Mesenchymal stem cell (in vitro differentiated cells and primary cell): ENCODE measurements at regions not wholly inside any gene's neighbourhood (a gene's known extent, or its start where the extent isn't known, plus 50 kb on each side); places are given as distances from the start of the nearest gene placed in this dataset.

Experiments
- DNase-seq: peaks from one replicate; pipeline ENCODE4 v3.0.0-alpha.2; 2013
- H2AFZ ChIP-seq: one replicate; pipeline ENCODE4 v1.6.1; 2013; ENCODE audit warnings: low read depth, mild to moderate bottlenecking, control low read depth, inconsistent platforms, low read length, moderate library complexity
- H2AK5ac ChIP-seq: 2 replicates; pipeline ENCODE4 v1.6.1; 2013; ENCODE audit warnings: low read length, moderate library complexity, mild to moderate bottlenecking, inconsistent platforms; ENCODE audit not compliant: severe bottlenecking
- H2BK120ac ChIP-seq: one replicate; pipeline ENCODE4 v1.6.1; 2013; ENCODE audit warnings: low read depth, mild to moderate bottlenecking, inconsistent platforms, low read length, moderate library complexity
- H2BK12ac ChIP-seq, 2 experiments: one replicate each; pipeline ENCODE4 v1.6.1; 2013; ENCODE audit warnings: inconsistent platforms in 2 of 2, low read length in 2 of 2, mild to moderate bottlenecking in 2 of 2, moderate library complexity in 2 of 2, control low read depth in 1 of 2
- H2BK15ac ChIP-seq: one replicate; pipeline ENCODE4 v1.6.1; 2013; ENCODE audit warnings: mild to moderate bottlenecking, low read depth, inconsistent platforms; ENCODE audit not compliant: poor library complexity, severe bottlenecking
- H2BK5ac ChIP-seq: 2 replicates; pipeline ENCODE4 v1.6.1; 2013; ENCODE audit warnings: low read depth, mild to moderate bottlenecking, low read length, control low read depth, inconsistent platforms; ENCODE audit not compliant: poor library complexity, severe bottlenecking
- H3K14ac ChIP-seq, 2 experiments: one replicate each; pipeline ENCODE4 v1.6.1; 2013; ENCODE audit warnings: inconsistent platforms in 2 of 2, low read length in 2 of 2, control low read depth in 1 of 2, mild to moderate bottlenecking in 1 of 2, moderate library complexity in 1 of 2
- H3K18ac ChIP-seq, 2 experiments: one replicate each; pipeline ENCODE4 v1.6.1; 2013; ENCODE audit warnings: inconsistent platforms in 2 of 2, low read length in 2 of 2, control low read depth in 1 of 2, low read depth in 1 of 2, mild to moderate bottlenecking in 1 of 2
- H3K23ac ChIP-seq, 2 experiments: one replicate each; pipeline ENCODE4 v1.6.1; 2013; ENCODE audit warnings: inconsistent platforms in 2 of 2, low read length in 2 of 2, mild to moderate bottlenecking in 2 of 2, moderate library complexity in 2 of 2, control low read depth in 1 of 2
- H3K27ac ChIP-seq: 2 replicates; pipeline ENCODE4 v1.5.1; 2013; ENCODE audit warnings: mild to moderate bottlenecking, moderate library complexity, low read length, control low read depth, inconsistent platforms; ENCODE audit not compliant: poor library complexity, severe bottlenecking
- H3K27me3 ChIP-seq, 2 experiments: 2 replicates each; pipeline versions ENCODE4 v1.6.1 to v1.7.0; 2013; ENCODE audit warnings: low read length in 2 of 2, mild to moderate bottlenecking in 2 of 2, moderate library complexity in 2 of 2, control low read depth in 1 of 2, inconsistent platforms in 1 of 2; ENCODE audit not compliant: control insufficient read depth in 1 of 2, insufficient read depth in 1 of 2
- H3K36me3 ChIP-seq, 2 experiments: 2 replicates each; pipeline versions ENCODE4 v1.6.1 to v1.7.0; 2013; ENCODE audit warnings: low read length in 2 of 2, control low read depth in 1 of 2, inconsistent platforms in 1 of 2, low read depth in 1 of 2, mild to moderate bottlenecking in 1 of 2; ENCODE audit not compliant: insufficient read depth in 2 of 2, control insufficient read depth in 1 of 2
- H3K4ac ChIP-seq, 2 experiments: one replicate each; pipeline ENCODE4 v1.6.1; 2013; ENCODE audit warnings: inconsistent platforms in 2 of 2, low read length in 2 of 2, mild to moderate bottlenecking in 2 of 2, moderate library complexity in 2 of 2, control low read depth in 1 of 2, low read depth in 1 of 2
- H3K4me1 ChIP-seq: 2 replicates; pipeline ENCODE4 v1.6.1; 2013; ENCODE audit warnings: low read depth, low read length, control low read depth; ENCODE audit not compliant: control insufficient read depth, insufficient read depth
- H3K4me2 ChIP-seq: 2 replicates; pipeline ENCODE4 v1.6.1; 2013; ENCODE audit warnings: low read length, mild to moderate bottlenecking, inconsistent platforms; ENCODE audit not compliant: poor library complexity, severe bottlenecking
- H3K4me3 ChIP-seq, 2 experiments: 2 replicates each; pipeline versions ENCODE4 v1.5.1 to v1.7.0; 2013; ENCODE audit warnings: low read length in 2 of 2, mild to moderate bottlenecking in 2 of 2, control low read depth in 1 of 2, low read depth in 1 of 2; ENCODE audit not compliant: insufficient read depth in 1 of 2
- H3K79me1 ChIP-seq: replicated peaks from 2 replicates; pipeline ENCODE4 v1.6.1; 2013; ENCODE audit warnings: mild to moderate bottlenecking, control low read depth, low read length, inconsistent platforms; ENCODE audit not compliant: poor library complexity, severe bottlenecking
- H3K9ac ChIP-seq: 2 replicates; pipeline ENCODE4 v1.7.0; 2013; ENCODE audit warnings: mild to moderate bottlenecking, low read length, moderate library complexity
- H3K9me3 ChIP-seq: 2 replicates; pipeline ENCODE4 v1.7.0; 2013; ENCODE audit warnings: mild to moderate bottlenecking, low read length; ENCODE audit not compliant: control insufficient read depth
- H4K8ac ChIP-seq: one replicate; pipeline ENCODE4 v1.6.1; 2013; ENCODE audit warnings: inconsistent platforms, mild to moderate bottlenecking, low read length, moderate library complexity
- H4K91ac ChIP-seq: one replicate; pipeline ENCODE4 v1.6.1; 2013; ENCODE audit warnings: mild to moderate bottlenecking, low read length, inconsistent platforms
- WGBS: methylation state at CpG from one replicate; pipeline ENCODE4 v1.1.7; 2013; ENCODE audit warnings: mixed read lengths; 5-methylcytosine and 5-hydroxymethylcytosine counted together

DNA sequence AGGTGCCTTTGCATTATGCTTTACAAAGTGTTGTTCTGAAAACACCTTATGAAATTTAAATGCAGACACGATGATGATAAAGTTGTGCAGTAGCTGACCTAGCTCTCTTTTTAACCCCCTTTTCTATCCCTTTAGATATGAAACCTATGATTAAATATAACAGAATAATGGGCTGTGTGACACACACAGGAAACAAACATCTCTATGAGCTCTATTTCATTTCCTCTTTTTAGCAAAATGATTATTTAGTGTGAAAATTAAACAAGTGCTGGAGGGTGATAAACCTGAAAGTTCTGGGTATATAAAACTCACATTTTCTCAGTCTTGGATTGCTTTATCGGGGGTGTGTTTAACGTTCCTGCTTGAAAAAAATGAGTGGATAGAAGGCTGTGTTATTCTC is 1310.5 kb upstream of the CELF2 start:
- no peak overlapping the region for H3K4me3 ChIP-seq
- no peak overlapping the region for H3K14ac ChIP-seq
- no peak overlapping the region for H2BK120ac ChIP-seq
- no peak overlapping the region for H3K18ac ChIP-seq
- no peaks in the 10 kb centered on the region for H3K79me1 ChIP-seq
- H2AFZ ChIP-seq = no peak overlapping the region
- DNase-seq = no peak
- no peak overlapping the region for H3K9ac ChIP-seq
- H3K9me3 ChIP-seq = peaks cover 14% of the 10 kb centered on the region
- no peak overlapping the region for H2BK12ac ChIP-seq
- H3K23ac ChIP-seq = no peak overlapping the region
- no peaks in the 10 kb centered on the region for H3K27me3 ChIP-seq
- no peak overlapping the region for H3K27ac ChIP-seq
- no peak overlapping the region for H3K4ac ChIP-seq
- H4K8ac ChIP-seq = no peak overlapping the region
- H4K91ac ChIP-seq = no peak overlapping the region
- no peak overlapping the region for H2BK5ac ChIP-seq
- H2BK15ac ChIP-seq = no peak overlapping the region
- H3K36me3 ChIP-seq = no peaks in the 10 kb centered on the region
- no peak overlapping the region for H2AK5ac ChIP-seq
- H3K4me1 ChIP-seq = no peaks in the 10 kb centered on the region
- H3K4me2 ChIP-seq = no peak overlapping the region
- 88% methylated on average over 2 of the region's 3 CpGs for WGBS

DNA sequence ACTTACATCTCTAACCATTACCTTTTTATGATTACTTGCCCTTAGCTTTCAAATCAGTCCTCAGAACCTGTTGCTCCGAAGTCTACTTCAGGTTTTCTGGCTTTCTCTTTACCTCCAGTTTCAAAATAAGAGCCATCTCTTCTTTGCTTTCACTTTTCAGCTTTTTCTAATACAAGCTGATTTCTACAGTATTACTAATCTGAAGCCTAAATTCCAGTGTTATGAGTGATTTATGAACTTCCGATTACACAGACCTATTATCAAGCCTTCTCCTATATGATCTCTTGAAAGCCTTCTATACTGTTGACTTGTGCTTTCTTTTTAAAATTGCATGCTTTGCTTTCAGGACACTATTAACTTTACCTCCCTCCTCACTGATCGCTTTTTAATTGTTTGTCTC is 1307.8 kb upstream of the CELF2 start:
- peaks cover 31% of the 10 kb centered on the region for H3K9me3 ChIP-seq
- no peak overlapping the region for H4K8ac ChIP-seq
- H3K4ac ChIP-seq = no peak overlapping the region
- no peak overlapping the region for H3K4me2 ChIP-seq
- H3K27me3 ChIP-seq = no peaks in the 10 kb centered on the region
- H3K14ac ChIP-seq = no peak overlapping the region
- no peak overlapping the region for H2BK12ac ChIP-seq
- no peak overlapping the region for H3K27ac ChIP-seq
- no peak overlapping the region for H3K4me3 ChIP-seq
- H3K23ac ChIP-seq = no peak overlapping the region
- WGBS = 83% methylated on average over 3 of the region's 3 CpGs
- H3K79me1 ChIP-seq = no peaks in the 10 kb centered on the region
- no peak overlapping the region for H3K18ac ChIP-seq
- H3K36me3 ChIP-seq = no peaks in the 10 kb centered on the region
- no peak overlapping the region for H2BK15ac ChIP-seq
- H3K4me1 ChIP-seq = no peaks in the 10 kb centered on the region
- no peak overlapping the region for H3K9ac ChIP-seq
- H2AFZ ChIP-seq = no peak overlapping the region
- no peak overlapping the region for H2BK120ac ChIP-seq
- DNase-seq = no peak
- H2BK5ac ChIP-seq = no peak overlapping the region
- H4K91ac ChIP-seq = no peak overlapping the region
- H2AK5ac ChIP-seq = no peak overlapping the region

DNA sequence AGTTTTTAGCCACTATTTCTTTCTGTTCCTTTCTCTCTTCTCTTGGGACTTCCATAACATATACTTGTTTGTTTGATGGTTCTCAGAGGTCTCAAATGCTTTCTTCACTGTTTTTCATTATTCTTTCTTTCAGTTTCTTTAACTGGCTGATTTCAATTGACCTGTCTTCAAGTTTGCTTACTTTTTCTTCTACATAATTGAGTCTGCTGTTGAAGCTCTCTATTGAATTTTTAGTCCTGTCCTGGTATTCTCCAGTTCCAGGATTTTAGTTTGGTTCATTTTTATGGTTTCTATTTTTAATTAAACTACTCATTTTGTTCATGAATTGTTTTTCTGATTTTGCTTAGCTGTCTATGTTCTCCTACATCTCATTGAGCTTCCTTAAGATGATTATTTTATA is 1305.3 kb upstream of the CELF2 start:
- H3K23ac ChIP-seq = no peak overlapping the region

DNA sequence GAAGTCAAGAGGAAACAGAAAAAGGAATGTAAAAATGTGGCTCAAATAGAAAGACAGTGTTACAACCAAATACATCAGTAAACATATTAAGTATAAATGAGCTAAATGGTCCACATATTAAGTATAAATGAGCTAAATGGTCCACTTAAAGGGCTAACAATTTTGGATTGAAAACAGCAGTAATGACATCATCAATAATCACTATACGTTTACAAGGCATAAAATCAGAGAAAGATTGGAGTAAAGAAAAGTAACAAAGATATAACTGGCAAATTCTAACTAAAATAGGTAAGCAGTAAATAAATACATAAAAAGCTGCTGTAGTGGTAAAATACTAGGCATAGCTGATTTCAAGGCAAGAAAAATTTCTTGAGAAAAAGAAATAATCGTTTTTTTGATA is 1298.4 kb upstream of the CELF2 start:
- no CpG with 5 or more reads among the region's 2 CpGs for WGBS
- H3K18ac ChIP-seq = no peak overlapping the region
- no peaks in the 10 kb centered on the region for H3K9me3 ChIP-seq
- DNase-seq = no peak
- no peak overlapping the region for H2BK12ac ChIP-seq
- no peak overlapping the region for H3K27ac ChIP-seq
- no peak overlapping the region for H2AFZ ChIP-seq
- H3K4ac ChIP-seq = no peak overlapping the region
- H3K27me3 ChIP-seq = no peaks in the 10 kb centered on the region
- no peak overlapping the region for H2AK5ac ChIP-seq
- H3K23ac ChIP-seq = no peak overlapping the region
- no peaks in the 10 kb centered on the region for H3K79me1 ChIP-seq
- no peak overlapping the region for H3K9ac ChIP-seq
- H2BK15ac ChIP-seq = no peak overlapping the region
- H3K4me2 ChIP-seq = no peak overlapping the region
- H2BK120ac ChIP-seq = no peak overlapping the region
- no peak overlapping the region for H3K14ac ChIP-seq
- no peaks in the 10 kb centered on the region for H3K4me1 ChIP-seq
- no peaks in the 10 kb centered on the region for H3K36me3 ChIP-seq
- H3K4me3 ChIP-seq = no peak overlapping the region
- H4K8ac ChIP-seq = no peak overlapping the region
- no peak overlapping the region for H4K91ac ChIP-seq
- no peak overlapping the region for H2BK5ac ChIP-seq

More for the DNA sequence above, 1305.3 kb upstream of the CELF2 start:
- H4K8ac ChIP-seq = no peak overlapping the region
- H3K9me3 ChIP-seq = peaks cover 27% of the 10 kb centered on the region
- H2AK5ac ChIP-seq = no peak overlapping the region
- H3K27ac ChIP-seq = no peak overlapping the region
- H3K4me3 ChIP-seq = no peak overlapping the region
- no peaks in the 10 kb centered on the region for H3K79me1 ChIP-seq
- no peak overlapping the region for H2BK12ac ChIP-seq
- H3K27me3 ChIP-seq = no peaks in the 10 kb centered on the region
- H3K4ac ChIP-seq = no peak overlapping the region
- H2BK120ac ChIP-seq = no peak overlapping the region
- no peak overlapping the region for H2BK15ac ChIP-seq
- no peak overlapping the region for H2AFZ ChIP-seq
- no peak overlapping the region for H2BK5ac ChIP-seq
- H3K4me1 ChIP-seq = no peaks in the 10 kb centered on the region
- H3K4me2 ChIP-seq = no peak overlapping the region
- no peak overlapping the region for H3K14ac ChIP-seq
- H3K9ac ChIP-seq = no peak overlapping the region
- no peaks in the 10 kb centered on the region for H3K36me3 ChIP-seq
- no peak for DNase-seq
- no peak overlapping the region for H3K18ac ChIP-seq
- H4K91ac ChIP-seq = no peak overlapping the region
